ENCODE measurements at regions not wholly inside any gene's neighbourhood (a gene's known extent, or its start where the extent isn't known, plus 50 kb on each side); places are given as distances from the start of the nearest gene placed in this dataset.
"Not testable (repeated sequence)": the region's sequence is repeated elsewhere in the genome, so short reads cannot be mapped to it uniquely, and the experiment has no call there.

DNA sequence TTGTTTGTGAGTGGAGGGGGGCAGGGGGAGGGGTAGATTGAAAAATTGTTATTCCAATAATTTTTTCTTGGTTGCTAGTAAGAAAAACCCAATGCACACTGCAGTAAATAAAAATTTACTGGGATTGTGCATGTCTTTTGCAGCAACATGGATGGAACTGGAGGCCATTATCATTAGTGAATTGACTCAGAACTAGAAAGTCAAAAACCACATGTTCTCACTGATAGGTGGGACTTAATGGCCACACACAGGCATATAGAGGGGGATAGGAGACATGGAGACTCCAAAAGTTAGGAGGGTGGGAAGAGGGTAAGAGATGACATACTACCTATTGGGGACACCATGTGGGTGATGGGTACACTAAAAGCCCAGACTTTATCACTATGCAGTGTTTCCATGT, 67.2 kb downstream of the BUB3 start:
- DNase-seq: no peak

DNA sequence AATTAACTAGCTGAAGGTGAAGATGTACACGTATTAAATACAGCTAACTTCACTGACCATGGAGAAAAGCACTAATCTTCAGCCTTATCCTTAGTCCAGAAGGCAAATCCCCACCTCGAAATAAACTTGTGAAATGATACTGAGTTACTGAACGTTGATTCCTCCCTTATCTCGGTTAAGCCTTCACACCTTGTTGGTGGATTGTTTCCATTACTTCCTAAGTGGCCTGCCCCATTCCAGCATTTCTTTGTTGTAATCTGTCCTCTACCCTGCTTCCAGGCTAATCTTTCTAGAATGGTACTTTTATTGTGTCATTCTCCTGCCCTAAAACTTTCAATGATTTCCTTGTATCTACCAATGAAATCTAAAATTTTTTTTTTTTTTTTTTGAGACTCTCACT, 68.6 kb downstream of the BUB3 start:
- DNase-seq: no peak

DNA sequence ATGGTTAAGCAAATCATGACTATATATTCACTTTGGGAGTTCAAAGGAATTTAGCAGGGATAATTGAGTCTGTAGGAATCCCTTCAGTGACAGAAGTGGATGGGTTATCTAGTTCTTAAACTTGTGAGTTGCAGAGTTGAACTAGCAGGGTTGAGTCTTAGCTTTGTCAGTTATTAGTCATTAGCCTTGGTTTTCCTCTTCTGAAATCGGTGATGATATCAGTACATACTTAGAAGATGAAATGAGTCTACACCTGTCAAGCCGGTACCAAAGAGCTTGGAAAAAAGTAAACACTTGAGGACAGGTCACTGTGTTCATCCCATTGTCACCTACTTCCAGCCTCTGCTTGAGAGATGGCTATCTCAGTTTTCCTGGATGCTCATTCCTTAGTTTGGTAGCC, 73.5 kb downstream of the BUB3 start:
- no peak for DNase-seq

- DNase-seq: no peak
Observed at GRCh38 chr10:123229927-123230630, 75.9 kb downstream of the BUB3 start.

DNA sequence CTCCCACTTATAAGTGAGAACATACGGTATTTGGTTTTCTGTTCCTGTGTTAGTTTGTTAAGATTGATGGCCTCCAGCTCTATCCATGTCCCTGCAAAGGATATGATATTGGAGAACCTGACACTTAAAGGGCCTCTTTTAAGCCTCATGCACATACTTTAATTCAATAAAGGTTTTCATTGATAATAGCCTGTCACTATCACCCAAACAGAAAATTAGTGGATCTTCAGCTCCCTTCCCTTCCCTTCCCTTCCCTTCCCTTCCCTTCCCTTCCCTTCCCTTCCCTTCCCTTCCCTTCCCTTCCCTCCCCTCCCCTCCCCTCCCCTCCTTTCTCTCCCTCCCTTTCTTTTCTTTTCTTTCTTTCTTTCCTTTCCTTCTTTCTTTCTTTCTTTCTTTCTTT, 78.7 kb downstream of the BUB3 start:
- not testable (repeated sequence) for DNase-seq

DNA sequence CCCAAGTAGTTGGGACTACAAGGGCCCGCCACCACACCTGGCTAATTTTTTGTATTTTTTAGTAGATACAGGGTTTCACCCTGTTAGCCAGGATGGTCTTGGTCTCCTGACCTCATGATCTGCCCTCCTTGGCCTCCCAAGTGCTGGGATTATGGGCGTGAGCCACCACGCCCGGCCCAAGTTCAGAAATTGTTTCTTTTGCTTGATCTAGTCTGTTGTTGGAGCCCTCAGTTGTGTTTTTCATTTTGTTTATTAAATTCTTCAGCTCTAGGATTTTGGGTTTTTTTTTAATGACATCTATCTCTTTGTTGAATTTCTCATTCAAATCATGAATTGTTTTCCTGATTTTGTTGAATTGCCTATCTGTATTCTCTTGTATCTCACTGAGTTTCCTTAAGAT, 80.8 kb downstream of the BUB3 start:
- not testable (repeated sequence) for DNase-seq

DNA sequence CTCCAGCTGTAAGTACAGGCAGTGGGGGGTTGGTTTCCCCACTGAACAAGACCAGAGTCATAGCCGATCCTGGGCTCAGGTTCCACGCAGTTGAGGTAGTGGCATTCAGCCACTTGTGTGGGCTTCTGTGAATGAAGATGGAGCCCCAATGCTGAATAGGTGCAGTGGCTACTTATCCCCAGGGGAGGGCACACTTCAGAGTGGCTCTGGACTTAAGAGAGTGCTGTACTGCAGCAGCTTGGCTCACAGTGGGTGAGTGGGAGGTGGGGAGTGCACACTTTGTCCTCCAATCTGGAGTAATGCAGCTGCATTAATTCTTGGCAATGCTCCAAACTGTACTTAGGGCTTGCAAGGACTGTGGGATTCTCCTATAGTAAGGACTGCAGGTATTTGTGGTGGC, 81.9 kb downstream of the BUB3 start:
- no peak for DNase-seq

- DNase-seq: no peak
Observed at GRCh38 chr10:123240250-123240649, 86.0 kb downstream of the BUB3 start.

DNA sequence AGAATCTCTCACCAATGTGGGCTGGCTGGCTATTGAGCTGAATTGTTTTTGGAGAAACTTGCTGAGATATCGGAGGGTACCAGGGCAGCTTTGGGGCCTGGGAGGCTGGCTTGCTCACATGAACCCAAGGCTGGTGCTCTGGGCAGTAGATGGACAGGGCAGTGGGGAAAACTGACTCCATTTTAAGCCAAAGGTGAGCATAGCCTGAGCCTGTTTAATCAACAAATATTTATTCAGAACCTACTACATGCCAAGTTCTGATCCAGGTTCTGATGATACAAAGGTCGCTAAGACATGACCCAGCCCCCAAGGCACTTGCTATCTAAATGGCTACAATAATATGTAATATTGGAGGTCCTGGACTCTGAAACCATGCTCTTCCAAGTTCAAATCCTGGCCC, 86.6 kb downstream of the BUB3 start:
- DNase-seq: no peak

GRCh38 chr10:123241391-123242141, 87.4 kb downstream of the BUB3 start:
- peak; percentile 21 to 33 for DNase-seq

DNA sequence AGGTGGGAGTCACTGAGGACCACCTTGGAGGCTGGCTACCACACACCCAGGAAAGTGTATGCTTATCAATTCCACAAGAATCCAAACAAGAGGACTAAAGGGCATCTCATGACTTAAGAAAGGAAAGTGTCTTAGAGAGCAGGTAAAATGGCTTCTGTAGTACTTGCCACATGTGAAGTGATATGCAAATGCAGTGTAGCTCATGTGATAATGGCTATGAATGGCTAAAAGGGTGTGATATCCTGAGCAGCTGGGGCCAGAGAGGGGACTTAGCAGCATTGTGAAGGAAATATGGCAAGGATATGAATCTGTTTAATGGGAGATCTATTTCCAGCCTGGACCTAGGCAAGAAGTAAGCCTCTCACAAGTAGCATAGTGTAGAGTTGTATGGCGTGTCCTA, 90.5 kb downstream of the BUB3 start:
- no peak for DNase-seq

- no peak for DNase-seq
Observed at GRCh38 chr10:123245264-123245663, 91.1 kb downstream of the BUB3 start.

- no peak for DNase-seq
Observed at GRCh38 chr10:123249894-123250293, 95.7 kb downstream of the BUB3 start.

GRCh38 chr10:123250640-123251039, 96.4 kb downstream of the BUB3 start:
- DNase-seq: no peak

GRCh38 chr10:123252779-123253178, 98.6 kb downstream of the BUB3 start:
- no peak for DNase-seq

- not testable (repeated sequence) for DNase-seq
Observed at GRCh38 chr10:123254343-123254742, 100.1 kb downstream of the BUB3 start.

GRCh38 chr10:123257904-123258456, 103.8 kb downstream of the BUB3 start:
- DNase-seq: no peak

DNA sequence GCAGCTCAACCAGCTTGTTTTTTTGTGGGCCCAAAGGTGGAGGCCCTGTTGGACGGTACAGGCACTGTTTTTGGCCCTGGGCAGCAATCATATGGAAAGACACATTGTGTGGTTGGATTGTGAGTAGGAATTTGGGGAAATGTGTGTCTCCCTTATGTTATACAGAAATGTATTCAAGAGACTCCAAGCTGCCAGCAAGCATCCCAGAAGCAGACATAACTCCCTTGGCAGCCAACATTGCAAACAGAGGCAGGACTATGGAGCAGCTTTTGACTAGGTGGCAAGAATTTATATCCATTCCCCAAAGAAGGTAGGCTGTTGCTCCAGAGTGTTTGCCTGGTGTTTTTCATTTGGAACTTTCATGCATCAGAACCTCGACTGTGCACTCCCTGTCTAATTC, 104.9 kb downstream of the BUB3 start:
- no peak for DNase-seq

GRCh38 chr10:123259791-123260190, 105.6 kb downstream of the BUB3 start:
- DNase-seq: no peak

DNA sequence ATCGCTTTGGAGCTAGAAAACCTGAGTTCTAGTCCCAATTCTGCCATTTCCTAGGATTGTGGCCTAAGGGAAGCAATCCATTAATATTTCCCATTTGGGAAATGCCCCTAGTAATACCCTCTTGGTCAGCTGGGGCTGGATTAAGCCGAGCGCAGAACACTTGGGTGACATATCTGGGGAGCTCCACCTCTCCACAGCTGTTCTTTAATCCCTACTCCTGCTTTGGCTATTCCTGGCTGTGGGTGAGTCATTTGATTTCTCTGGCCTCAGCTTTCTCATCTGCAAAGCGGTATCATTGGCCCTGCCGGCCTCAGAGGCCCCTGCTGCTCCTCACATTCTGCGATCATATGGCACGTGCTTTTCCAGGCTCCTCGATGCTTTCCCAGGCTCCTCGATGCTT, 108.3 kb downstream of the BUB3 start:
- DNase-seq: no peak

GRCh38 chr10:123266971-123267370, 112.8 kb downstream of the BUB3 start:
- no peak for DNase-seq

DNA sequence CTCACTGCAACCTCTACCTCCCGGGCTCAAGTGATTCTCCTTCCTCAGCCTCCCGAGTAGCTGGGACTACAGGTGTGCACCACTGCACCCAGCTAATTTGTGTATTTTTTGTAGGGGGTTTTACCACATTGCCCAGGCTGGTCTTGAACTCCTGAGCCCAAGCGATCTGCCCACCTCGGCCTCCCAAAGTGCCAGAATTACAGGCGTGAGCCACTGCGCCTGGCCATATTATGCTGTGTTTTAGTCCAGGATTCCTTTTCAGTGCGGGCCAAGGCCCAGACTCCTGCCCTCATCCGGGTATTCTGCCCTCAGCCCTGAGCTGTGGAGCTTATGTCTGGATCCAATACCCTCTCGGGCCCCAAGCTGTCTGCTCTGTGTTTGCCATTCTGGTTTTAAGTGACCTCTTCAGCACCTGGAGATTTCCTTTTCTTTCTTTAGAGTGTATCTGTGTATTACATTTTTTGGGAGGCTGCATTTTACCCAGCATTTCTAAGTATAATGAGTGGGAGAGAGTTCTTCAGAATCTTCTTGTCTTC, 114.9 kb downstream of the BUB3 start:
- no peak for DNase-seq

DNA sequence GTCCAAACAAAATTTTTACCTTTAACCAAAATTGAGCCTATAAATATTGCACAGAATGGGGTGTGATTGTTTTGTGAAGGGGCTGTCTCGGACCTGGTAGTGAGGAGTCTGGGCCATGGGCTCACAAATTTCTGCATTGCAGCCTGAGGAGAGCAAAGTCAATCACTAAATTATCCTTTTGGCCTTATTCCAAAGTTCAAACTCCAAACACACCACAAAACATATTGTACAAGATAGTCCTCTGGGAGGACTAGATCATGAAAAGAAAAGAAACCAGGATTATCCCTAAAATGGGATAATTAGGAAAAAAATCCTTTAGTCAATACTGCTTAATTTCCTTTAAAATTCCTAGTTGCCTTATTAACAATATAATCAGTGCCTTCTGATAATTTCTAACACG, 115.5 kb downstream of the BUB3 start:
- no peak for DNase-seq

GRCh38 chr10:123270221-123270620, 116.0 kb downstream of the BUB3 start:
- no peak for DNase-seq

Measured in AML-193 (cell line).